ENCODE measurements at regions not wholly inside any gene's neighbourhood (a gene's known extent, or its start where the extent isn't known, plus 50 kb on each side); places are given as distances from the start of the nearest gene placed in this dataset.
A peak's percentile ranks its signal among the peaks of the same experiment; 100 is the strongest.
"Not testable (repeated sequence)": the region's sequence is repeated elsewhere in the genome, so short reads cannot be mapped to it uniquely, and the experiment has no call there.

GRCh38 chr5:1963941-1964451 is 81.3 kb upstream of the IRX4 start:
- in situ Hi-C loops (cut with MboI; ENCODE audit: low pct_unique_long_range_greater_than_20kb in 2 of 9, low sequenced_read_pairs in 9 of 9, unreplicated experiment in 9 of 9): no loop called here
- Histone ChIP-seq H3K4me3 (no peak overlapping the region), H3K27ac (no peak overlapping the region), H3K4me1 (replicated peaks in 1 of 2) (no peaks in the 10 kb centered on the region)
- ATAC-seq (replicated peaks in 6 of 8): no peak
- WGBS, 10 experiments: 40 to 100% (median 74%) methylated on average over 1 to 6 of the region's 14 CpGs; no CpG with 5 or more reads in 6 of the 10 experiments

GRCh38 chr5:1963358-1963757 is 80.6 kb upstream of the IRX4 start:
- no peaks in the 10 kb centered on the region for H3K4me1 ChIP-seq (replicated peaks in 1 of 2)
- no peak for ATAC-seq (replicated peaks in 6 of 8)
- in situ Hi-C loops (cut with MboI; ENCODE audit: low pct_unique_long_range_greater_than_20kb in 2 of 9, low sequenced_read_pairs in 9 of 9, unreplicated experiment in 9 of 9): no loop called here
- 60 to 82% (median 62%) methylated on average over 3 to 8 of the region's 12 CpGs; no CpG with 5 or more reads in 6 of the 10 experiments for WGBS, 10 experiments
- no peak overlapping the region for H3K27ac ChIP-seq
- no peak overlapping the region for H3K4me3 ChIP-seq

GRCh38 chr5:1962619-1963355 is 80.1 kb upstream of the IRX4 start:
- 22 to 100% (median 82%) methylated on average over 1 to 10 of the region's 13 CpGs for WGBS, 10 experiments
- no peak overlapping the region for H3K27ac ChIP-seq
- H3K4me3 ChIP-seq: no peak overlapping the region
- no peak for ATAC-seq (replicated peaks in 6 of 8)
- in situ Hi-C loops (cut with MboI; ENCODE audit: low pct_unique_long_range_greater_than_20kb in 2 of 9, low sequenced_read_pairs in 9 of 9, unreplicated experiment in 9 of 9): no loop called here
- H3K4me1 ChIP-seq (replicated peaks in 1 of 2): no peaks in the 10 kb centered on the region

GRCh38 chr5:1961952-1962595 is 79.3 kb upstream of the IRX4 start:
- Histone ChIP-seq H3K4me3 (no peak overlapping the region), H3K27ac (no peak overlapping the region), H3K4me1 (replicated peaks in 1 of 2) (no peaks in the 10 kb centered on the region)
- ATAC-seq (replicated peaks in 6 of 8): no peak
- in situ Hi-C loops (cut with MboI; ENCODE audit: low pct_unique_long_range_greater_than_20kb in 2 of 9, low sequenced_read_pairs in 9 of 9, unreplicated experiment in 9 of 9): no loop called here
- WGBS, 10 experiments: 20 to 95% (median 77%) methylated on average over 1 to 11 of the region's 25 CpGs; no CpG with 5 or more reads in 2 of the 10 experiments

GRCh38 chr5:1961304-1961946 is 78.7 kb upstream of the IRX4 start:
- 27 to 100% (median 76%) methylated on average over 1 to 3 of the region's 14 CpGs; no CpG with 5 or more reads in 6 of the 10 experiments for WGBS, 10 experiments
- ATAC-seq (replicated peaks in 6 of 8): no peak
- H3K4me3 ChIP-seq: no peak overlapping the region
- H3K4me1 ChIP-seq (replicated peaks in 1 of 2): no peaks in the 10 kb centered on the region
- in situ Hi-C loops (cut with MboI; ENCODE audit: low pct_unique_long_range_greater_than_20kb in 2 of 9, low sequenced_read_pairs in 9 of 9, unreplicated experiment in 9 of 9): no loop called here
- H3K27ac ChIP-seq: no peak overlapping the region

- no peaks in the 10 kb centered on the region for H3K4me1 ChIP-seq (replicated peaks in 1 of 2)
- WGBS, 10 experiments: 67 to 100% (median 80%) methylated on average over 1 to 4 of the region's 8 CpGs; no CpG with 5 or more reads in 5 of the 10 experiments
- ATAC-seq (replicated peaks in 6 of 8): no peak
- H3K4me3 ChIP-seq: no peak overlapping the region
- in situ Hi-C loops (cut with MboI; ENCODE audit: low pct_unique_long_range_greater_than_20kb in 2 of 9, low sequenced_read_pairs in 9 of 9, unreplicated experiment in 9 of 9): no loop called here
- H3K27ac ChIP-seq: no peak overlapping the region
Measured at GRCh38 chr5:1960595-1961303, 78.0 kb upstream of the IRX4 start.

GRCh38 chr5:1959725-1960581 is 77.2 kb upstream of the IRX4 start:
- 34 to 100% (median 74%) methylated on average over 1 to 15 of the region's 27 CpGs; no CpG with 5 or more reads in 2 of the 10 experiments for WGBS, 10 experiments
- no peak overlapping the region for H3K4me3 ChIP-seq
- no peak overlapping the region for H3K27ac ChIP-seq
- ATAC-seq (replicated peaks in 6 of 8): peak in 3 of 8 experiments; percentile 54 to 58 (median 58)
- in situ Hi-C loops (cut with MboI; ENCODE audit: low pct_unique_long_range_greater_than_20kb in 2 of 9, low sequenced_read_pairs in 9 of 9, unreplicated experiment in 9 of 9): no loop called here
- no peaks in the 10 kb centered on the region for H3K4me1 ChIP-seq (replicated peaks in 1 of 2)

- Histone ChIP-seq H3K4me3 (no peak overlapping the region), H3K4me1 (replicated peaks in 1 of 2) (no peaks in the 10 kb centered on the region), H3K27ac (no peak overlapping the region)
- in situ Hi-C loops (cut with MboI; ENCODE audit: low pct_unique_long_range_greater_than_20kb in 2 of 9, low sequenced_read_pairs in 9 of 9, unreplicated experiment in 9 of 9): no loop called here
- WGBS, 10 experiments: 0 to 89% (median 61%) methylated on average over 1 to 5 of the region's 7 CpGs; no CpG with 5 or more reads in 2 of the 10 experiments
- no peak for ATAC-seq (replicated peaks in 6 of 8)
Measured at GRCh38 chr5:1959231-1959630, 76.5 kb upstream of the IRX4 start.

GRCh38 chr5:1958211-1959010 is 75.7 kb upstream of the IRX4 start:
- 30 to 100% (median 65%) methylated on average over 1 to 5 of the region's 17 CpGs; no CpG with 5 or more reads in 3 of the 10 experiments for WGBS, 10 experiments
- Histone ChIP-seq H3K4me1 (replicated peaks in 1 of 2) (no peaks in the 10 kb centered on the region), H3K27ac (no peak overlapping the region), H3K4me3 (no peak overlapping the region)
- no peak for ATAC-seq (replicated peaks in 6 of 8)
- in situ Hi-C loops (cut with MboI; ENCODE audit: low pct_unique_long_range_greater_than_20kb in 2 of 9, low sequenced_read_pairs in 9 of 9, unreplicated experiment in 9 of 9): no loop called here

- no peak overlapping the region for H3K27ac ChIP-seq
- no peak for ATAC-seq (replicated peaks in 6 of 8)
- no peaks in the 10 kb centered on the region for H3K4me1 ChIP-seq (replicated peaks in 1 of 2)
- no peak overlapping the region for H3K4me3 ChIP-seq
- in situ Hi-C loops (cut with MboI; ENCODE audit: low pct_unique_long_range_greater_than_20kb in 2 of 9, low sequenced_read_pairs in 9 of 9, unreplicated experiment in 9 of 9): no loop called here
- 50 to 100% (median 91%) methylated on average over 1 of the region's 6 CpGs; no CpG with 5 or more reads in 4 of the 10 experiments for WGBS, 10 experiments
Measured at GRCh38 chr5:1955586-1955985, 72.9 kb upstream of the IRX4 start.

- in situ Hi-C loops (cut with MboI; ENCODE audit: low pct_unique_long_range_greater_than_20kb in 2 of 9, low sequenced_read_pairs in 9 of 9, unreplicated experiment in 9 of 9); H3K27ac ChIP-seq; H3K4me1 ChIP-seq (replicated peaks in 1 of 2); H3K4me3 ChIP-seq; ATAC-seq (replicated peaks in 6 of 8): not testable (repeated sequence)
- 17 to 89% (median 33%) methylated on average over 1 to 5 of the region's 5 CpGs; no CpG with 5 or more reads in 6 of the 10 experiments for WGBS, 10 experiments
Measured at GRCh38 chr5:1953710-1954109, 71.0 kb upstream of the IRX4 start.

Measured in motor neuron (in vitro differentiated cells).